GM12878 (cell line): ENCODE measurements at regions not wholly inside any gene's neighbourhood (a gene's known extent, or its start where the extent isn't known, plus 50 kb on each side); places are given as distances from the start of the nearest gene placed in this dataset.

Source experiments
- ATAC-seq: fragments of 200-7000 bp; cut with Tn5 transposase; 3 replicates; pipeline ENCODE4 v1.9.1; 2020; ENCODE audit warnings: mild to moderate bottlenecking, moderate library complexity
- BruUV-seq: library from RNA; stranded (reverse); fragments of 400-500 nt; replicated peaks from 2 replicates; lab custom pipeline; 2021; lab: Mats Ljungman, UMichigan
- CTCF ChIA-PET: fragments of 300-600 bp; sonication (Branson Sonifier 250); formaldehyde crosslinking; extraction: SDS; loops from one replicate; lab custom pipeline; 2021; ENCODE audit warnings: inconsistent platforms; lab: Yijun Ruan, JAX
- POLR2A ChIA-PET: fragments of 350-600 bp; formaldehyde crosslinking; extraction: SDS; loops from one replicate; lab custom pipeline; 2021; ENCODE audit warnings: inconsistent platforms; lab: Charles Lee
- RAD21 ChIA-PET: fragments of 300-600 bp; sonication (Branson Sonifier 250); formaldehyde crosslinking; loops from one replicate; lab custom pipeline; 2023; ENCODE audit warnings: antibody characterized with exemption; ENCODE audit not compliant: unreplicated experiment; lab: Charles Lee
- SMC1A ChIA-PET: fragments of 300-600 bp; sonication (Branson Sonifier 250); formaldehyde crosslinking; loops from one replicate; lab custom pipeline; 2023; ENCODE audit not compliant: unreplicated experiment, uncharacterized antibody; lab: Charles Lee
- DNase-seq: peaks from one replicate; pipeline ENCODE4 v3.0.0-alpha.2; 2011; ENCODE audit warnings: low read depth, low spot score
- FAIRE-seq: peaks from 3 replicates; lab custom pipeline; 2011; peaks lifted over from hg19 to GRCh38; lab: Jason Lieb, UNC
- H2AFZ ChIP-seq: 2 replicates; pipeline ENCODE4 v1.6.0; 2011; ENCODE audit warnings: low read depth, low read length, control low read depth; ENCODE audit not compliant: control insufficient read depth
- H3K27ac ChIP-seq: 2 replicates; pipeline ENCODE4 v1.5.1; 2011; ENCODE audit warnings: control low read depth; ENCODE audit not compliant: control insufficient read depth, insufficient read depth
- H3K27me3 ChIP-seq, 2 experiments: replicated peaks in 1 of 2; 2 replicates each; pipeline versions ENCODE4 v1.6.0 to v1.6.1; 2011; ENCODE audit warnings: low read length in 1 of 2; ENCODE audit not compliant: control insufficient read depth in 2 of 2, insufficient read depth in 2 of 2
- H3K36me3 ChIP-seq, 2 experiments: 2 replicates each; pipeline ENCODE4 v1.5.1; 2011; ENCODE audit warnings: low read length in 1 of 2; ENCODE audit not compliant: control insufficient read depth in 2 of 2, insufficient read depth in 2 of 2
- H3K4me1 ChIP-seq: 2 replicates; pipeline ENCODE4 v1.6.1; 2011; ENCODE audit warnings: mild to moderate bottlenecking, low read length, moderate library complexity, mixed read lengths; ENCODE audit not compliant: control insufficient read depth, insufficient read depth
- H3K4me2 ChIP-seq: 2 replicates; pipeline ENCODE4 v1.6.0; 2011; ENCODE audit warnings: control low read depth; ENCODE audit not compliant: control insufficient read depth, insufficient read depth
- H3K4me3 ChIP-seq: fragments of 200-600 bp; sonication (generic); 2 replicates; pipeline ENCODE4 v1.5.1; 2016
- H3K79me2 ChIP-seq: 2 replicates; pipeline ENCODE4 v1.6.0; 2011; ENCODE audit warnings: low read length; ENCODE audit not compliant: control insufficient read depth, insufficient read depth
- H3K9ac ChIP-seq: 2 replicates; pipeline ENCODE4 v1.8.0; 2011; ENCODE audit warnings: low read length, control low read depth, mixed read lengths; ENCODE audit not compliant: control insufficient read depth, insufficient read depth
- H3K9me3 ChIP-seq: replicated peaks from 3 replicates; pipeline ENCODE4 v1.5.1; 2011; ENCODE audit warnings: mild to moderate bottlenecking, low read length; ENCODE audit not compliant: control insufficient read depth, insufficient read depth
- H4K20me1 ChIP-seq: 2 replicates; pipeline ENCODE4 v1.6.0; 2011; ENCODE audit not compliant: control insufficient read depth, insufficient read depth
- CBX5 ChIP-seq: sonication (generic); IDR thresholded peaks from 2 replicates; pipeline ENCODE4 v1.6.1; 2016; ENCODE audit warnings: low read depth, moderate library complexity, mild to moderate bottlenecking, inconsistent platforms
- MTA2 ChIP-seq: fragments of 450-650 bp; IDR thresholded peaks from 2 replicates; pipeline ENCODE4 v1.6.1; 2016; ENCODE audit warnings: low read depth, mild to moderate bottlenecking, moderate library complexity
- NBN ChIP-seq: fragments of 450-650 bp; IDR thresholded peaks from 2 replicates; pipeline ENCODE4 v1.6.1; 2016
- NFIC ChIP-seq: IDR thresholded peaks from 2 replicates; pipeline ENCODE4 v1.6.1; 2012; ENCODE audit warnings: low read depth, mild to moderate bottlenecking, inconsistent platforms, low read length, moderate library complexity
- NRF1 ChIP-seq: conservative IDR thresholded peaks from 2 replicates; pipeline ENCODE4 v1.6.1; 2011; ENCODE audit warnings: mild to moderate bottlenecking, low read depth, low read length, improper control_type of control experiment
- SMAD1 ChIP-seq: fragments of 450-650 bp; IDR thresholded peaks from 2 replicates; pipeline ENCODE4 v1.6.1; 2018; ENCODE audit warnings: mild to moderate bottlenecking, low read depth; ENCODE audit not compliant: partially characterized antibody
- SP1 ChIP-seq: IDR thresholded peaks from one replicate; pipeline ENCODE4 v1.6.1; 2011; ENCODE audit warnings: low read depth, low read length
- ZNF24 ChIP-seq: fragments of 450-650 bp; IDR thresholded peaks from 2 replicates; pipeline ENCODE4 v1.6.1; 2017; ENCODE audit warnings: antibody characterized with exemption, mild to moderate bottlenecking
- ZNF592 ChIP-seq: fragments of 450-650 bp; IDR thresholded peaks from 2 replicates; pipeline ENCODE4 v1.6.1; 2017; ENCODE audit warnings: mild to moderate bottlenecking, moderate library complexity
- WGBS: methylation state at CpG from one replicate; pipeline ENCODE4 v1.1.6; 2016; ENCODE audit warnings: low lambda C conversion rate; ENCODE audit not compliant: insufficient replicate concordance, insufficient coverage; ENCODE audit errors: missing lambda C conversion rate; 5-methylcytosine and 5-hydroxymethylcytosine counted together
- in situ Hi-C: fragments of 300-500 bp; cut with MboI; formaldehyde crosslinking; loops from 9 replicates; pipeline ENCODE4 v1.14.3; 2018; ENCODE audit warnings: mixed read lengths
- intact Hi-C: fragments of 100-400 bp; cut with micrococcal nuclease; formaldehyde crosslinking; loops from one replicate; pipeline ENCODE4 v1.14.2; 2022; ENCODE audit not compliant: unreplicated experiment
- TF ChIP-seq, protein P1 (sequence below): IDR thresholded peaks from 2 replicates; pipeline ENCODE4 v1.6.1; 2011; ENCODE audit warnings: borderline replicate concordance, low read depth, mild to moderate bottlenecking, moderate library complexity, mixed read lengths, low read length; ENCODE audit not compliant: insufficient read depth; ENCODE audit errors: extremely low read length
- TF ChIP-seq, protein P2 (sequence below): IDR thresholded peaks from 2 replicates; pipeline ENCODE4 v1.6.1; 2012; ENCODE audit warnings: low read depth, low read length, improper control_type of control experiment
- TF ChIP-seq, protein P3 (sequence below): fragments of 450-650 bp; IDR thresholded peaks from 2 replicates; pipeline ENCODE4 v1.6.1; 2016; ENCODE audit warnings: mild to moderate bottlenecking, moderate library complexity, borderline replicate concordance

DNA sequence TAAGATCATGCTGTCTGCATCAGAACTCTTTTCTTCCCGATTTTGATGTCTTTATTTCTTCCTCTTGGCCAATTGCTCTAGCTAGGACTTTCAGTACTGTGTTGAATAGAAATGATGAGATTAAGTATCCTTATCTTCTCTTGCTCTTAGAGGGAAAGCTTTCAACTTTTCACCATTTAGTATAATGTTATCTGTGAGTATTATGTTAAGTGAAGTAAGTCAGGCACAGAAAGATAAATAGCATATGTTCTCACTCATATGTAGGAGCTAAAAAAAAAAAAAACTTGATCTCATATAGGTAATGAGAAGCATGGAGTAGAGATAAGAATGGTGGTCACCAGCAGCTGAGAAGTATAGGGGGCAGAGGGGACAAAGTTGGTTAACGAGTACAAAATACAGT is 1089.5 kb downstream of the TDRD15 start:
- no peaks in the 10 kb centered on the region for H3K36me3 ChIP-seq
- no peaks in the 10 kb centered on the region for H3K27me3 ChIP-seq
- ChIA-PET POLR2A (no interaction called here), SMC1A (no interaction called here), CTCF (no interaction called here), RAD21 (no interaction called here)
- H3K79me2 ChIP-seq: no peaks in the 10 kb centered on the region
- no peak overlapping the region for H3K4me3 ChIP-seq
- in situ Hi-C loops: no loop called here
- no peak overlapping the region for H2AFZ ChIP-seq
- H4K20me1 ChIP-seq: no peaks in the 10 kb centered on the region
- whole genome bisulfite sequencing: 0% methylated on average over 2 of the region's 2 CpGs
- no peak overlapping the region for H3K27ac ChIP-seq
- H3K4me1 ChIP-seq: no peaks in the 10 kb centered on the region
- ATAC-seq: no peak
- no peak for FAIRE-seq
- no peak overlapping the region for H3K4me2 ChIP-seq
- no TSS peak for BruUV-seq
- intact Hi-C loops: no loop called here
- H3K9me3 ChIP-seq: no peaks in the 10 kb centered on the region
- DNase-seq: no peak
- TF ChIP-seq CBX5: no peak
- no peak for TF ChIP-seq ZNF592
- TF ChIP-seq, protein P1, sequence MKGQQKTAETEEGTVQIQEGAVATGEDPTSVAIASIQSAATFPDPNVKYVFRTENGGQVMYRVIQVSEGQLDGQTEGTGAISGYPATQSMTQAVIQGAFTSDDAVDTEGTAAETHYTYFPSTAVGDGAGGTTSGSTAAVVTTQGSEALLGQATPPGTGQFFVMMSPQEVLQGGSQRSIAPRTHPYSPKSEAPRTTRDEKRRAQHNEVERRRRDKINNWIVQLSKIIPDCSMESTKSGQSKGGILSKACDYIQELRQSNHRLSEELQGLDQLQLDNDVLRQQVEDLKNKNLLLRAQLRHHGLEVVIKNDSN: no peak
- TF ChIP-seq SMAD1: no peak
- TF ChIP-seq MTA2: no peak
- TF ChIP-seq, protein P2, sequence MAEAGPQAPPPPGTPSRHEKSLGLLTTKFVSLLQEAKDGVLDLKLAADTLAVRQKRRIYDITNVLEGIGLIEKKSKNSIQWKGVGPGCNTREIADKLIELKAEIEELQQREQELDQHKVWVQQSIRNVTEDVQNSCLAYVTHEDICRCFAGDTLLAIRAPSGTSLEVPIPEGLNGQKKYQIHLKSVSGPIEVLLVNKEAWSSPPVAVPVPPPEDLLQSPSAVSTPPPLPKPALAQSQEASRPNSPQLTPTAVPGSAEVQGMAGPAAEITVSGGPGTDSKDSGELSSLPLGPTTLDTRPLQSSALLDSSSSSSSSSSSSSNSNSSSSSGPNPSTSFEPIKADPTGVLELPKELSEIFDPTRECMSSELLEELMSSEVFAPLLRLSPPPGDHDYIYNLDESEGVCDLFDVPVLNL: no peak
- no peak for TF ChIP-seq SP1
- TF ChIP-seq NBN: no peak
- TF ChIP-seq ZNF24: no peak
- no peak for TF ChIP-seq NFIC
- no peak for TF ChIP-seq NRF1
- TF ChIP-seq, protein P3, sequence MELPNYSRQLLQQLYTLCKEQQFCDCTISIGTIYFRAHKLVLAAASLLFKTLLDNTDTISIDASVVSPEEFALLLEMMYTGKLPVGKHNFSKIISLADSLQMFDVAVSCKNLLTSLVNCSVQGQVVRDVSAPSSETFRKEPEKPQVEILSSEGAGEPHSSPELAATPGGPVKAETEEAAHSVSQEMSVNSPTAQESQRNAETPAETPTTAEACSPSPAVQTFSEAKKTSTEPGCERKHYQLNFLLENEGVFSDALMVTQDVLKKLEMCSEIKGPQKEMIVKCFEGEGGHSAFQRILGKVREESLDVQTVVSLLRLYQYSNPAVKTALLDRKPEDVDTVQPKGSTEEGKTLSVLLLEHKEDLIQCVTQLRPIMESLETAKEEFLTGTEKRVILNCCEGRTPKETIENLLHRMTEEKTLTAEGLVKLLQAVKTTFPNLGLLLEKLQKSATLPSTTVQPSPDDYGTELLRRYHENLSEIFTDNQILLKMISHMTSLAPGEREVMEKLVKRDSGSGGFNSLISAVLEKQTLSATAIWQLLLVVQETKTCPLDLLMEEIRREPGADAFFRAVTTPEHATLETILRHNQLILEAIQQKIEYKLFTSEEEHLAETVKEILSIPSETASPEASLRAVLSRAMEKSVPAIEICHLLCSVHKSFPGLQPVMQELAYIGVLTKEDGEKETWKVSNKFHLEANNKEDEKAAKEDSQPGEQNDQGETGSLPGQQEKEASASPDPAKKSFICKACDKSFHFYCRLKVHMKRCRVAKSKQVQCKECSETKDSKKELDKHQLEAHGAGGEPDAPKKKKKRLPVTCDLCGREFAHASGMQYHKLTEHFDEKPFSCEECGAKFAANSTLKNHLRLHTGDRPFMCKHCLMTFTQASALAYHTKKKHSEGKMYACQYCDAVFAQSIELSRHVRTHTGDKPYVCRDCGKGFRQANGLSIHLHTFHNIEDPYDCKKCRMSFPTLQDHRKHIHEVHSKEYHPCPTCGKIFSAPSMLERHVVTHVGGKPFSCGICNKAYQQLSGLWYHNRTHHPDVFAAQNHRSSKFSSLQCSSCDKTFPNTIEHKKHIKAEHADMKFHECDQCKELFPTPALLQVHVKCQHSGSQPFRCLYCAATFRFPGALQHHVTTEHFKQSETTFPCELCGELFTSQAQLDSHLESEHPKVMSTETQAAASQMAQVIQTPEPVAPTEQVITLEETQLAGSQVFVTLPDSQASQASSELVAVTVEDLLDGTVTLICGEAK: no peak
- no peak overlapping the region for H3K9ac ChIP-seq
